K562 (cell line): ENCODE measurements at regions not wholly inside any gene's neighbourhood (a gene's known extent, or its start where the extent isn't known, plus 50 kb on each side); places are given as distances from the start of the nearest gene placed in this dataset.

Source experiments
- ATAC-seq: fragments of 200-7000 bp; cut with Tn5 transposase; 3 replicates; pipeline ENCODE4 v1.9.1; 2020; ENCODE audit warnings: moderate library complexity
- BruUV-seq: library from RNA; stranded (reverse); fragments of 400-500 nt; replicated peaks from 2 replicates; lab custom pipeline; 2021; lab: Mats Ljungman, UMichigan
- CTCF ChIA-PET: fragments of 300-600 bp; formaldehyde crosslinking; extraction: SDS; loops from one replicate; lab custom pipeline; 2021; ENCODE audit warnings: low intra/inter-chr PET ratio; lab: Yijun Ruan, JAX
- POLR2A ChIA-PET: fragments of 300-600, 350-650 bp; sonication (Branson Sonifier 250); formaldehyde crosslinking; extraction: SDS; loops from one replicate; lab custom pipeline; 2021; ENCODE audit warnings: antibody characterized with exemption, inconsistent platforms; lab: Yijun Ruan, JAX
- DNase-seq, 4 experiments: peaks; one replicate each; pipeline versions ENCODE4 v3.0.0 to v3.0.0-alpha.2; 2011 to 2018; ENCODE audit warnings: low spot score in 3 of 4, mixed read lengths in 3 of 4; ENCODE audit errors: extremely low read depth in 1 of 4
- FAIRE-seq: peaks from 2 replicates; lab custom pipeline; 2011; peaks lifted over from hg19 to GRCh38; lab: Jason Lieb, UNC
- H2AFZ ChIP-seq: 2 replicates; pipeline ENCODE4 v1.6.0; 2011; ENCODE audit warnings: low read depth, low read length, control low read depth, inconsistent platforms
- H3K27ac ChIP-seq: fragments of 200-600 bp; 3 replicates; pipeline ENCODE4 v1.8.0; 2011; ENCODE audit warnings: low read depth, mild to moderate bottlenecking, control low read depth, inconsistent platforms, low read length, moderate library complexity, mixed read lengths; ENCODE audit errors: extremely low read depth
- H3K27me3 ChIP-seq, 2 experiments: fragments of 300-600 bp in 1 of 2; 2 replicates in 1 of 2; 3 replicates in 1 of 2; pipeline versions ENCODE4 v1.6.0 to v1.8.0; 2011; ENCODE audit warnings: inconsistent platforms in 2 of 2, low read length in 2 of 2, mild to moderate bottlenecking in 1 of 2, mixed read lengths in 1 of 2, moderate library complexity in 1 of 2; ENCODE audit not compliant: control insufficient read depth in 2 of 2, insufficient read depth in 2 of 2
- H3K36me3 ChIP-seq: fragments of 300-600 bp; 3 replicates; pipeline ENCODE4 v1.8.0; 2011; ENCODE audit warnings: mild to moderate bottlenecking, low read length, inconsistent platforms; ENCODE audit not compliant: control insufficient read depth, insufficient read depth
- H3K4me1 ChIP-seq, 2 experiments: fragments of 200-600 bp in 1 of 2; replicated peaks in 1 of 2; 2 replicates in 1 of 2; 3 replicates in 1 of 2; pipeline versions ENCODE4 v1.5.1 to v1.8.0; 2011; ENCODE audit warnings: inconsistent platforms in 2 of 2, low read length in 2 of 2, mild to moderate bottlenecking in 1 of 2, mixed read lengths in 1 of 2, moderate library complexity in 1 of 2; ENCODE audit not compliant: control insufficient read depth in 2 of 2, insufficient read depth in 2 of 2
- H3K4me2 ChIP-seq: 2 replicates; pipeline ENCODE4 v1.6.1; 2011; ENCODE audit warnings: low read length, control low read depth, inconsistent platforms, mixed read lengths; ENCODE audit not compliant: insufficient read depth
- H3K4me3 ChIP-seq: fragments of 200-600 bp; sonication (generic), shearing (Covaris generic); 2 replicates; pipeline ENCODE4 v1.5.1; 2016; ENCODE audit warnings: control low read depth, inconsistent platforms
- H3K79me2 ChIP-seq: fragments of 200-600 bp; 3 replicates; pipeline ENCODE4 v1.8.0; 2011; ENCODE audit warnings: low read length, inconsistent platforms; ENCODE audit not compliant: control insufficient read depth, insufficient read depth
- H3K9ac ChIP-seq, 2 experiments: 2 replicates each; pipeline versions ENCODE4 v1.6.0 to v1.6.1; 2011; ENCODE audit warnings: low read depth in 2 of 2, low read length in 2 of 2, control low read depth in 1 of 2, inconsistent platforms in 1 of 2, mild to moderate bottlenecking in 1 of 2, mixed read lengths in 1 of 2; ENCODE audit not compliant: insufficient read depth in 1 of 2
- H3K9me1 ChIP-seq: one replicate; pipeline ENCODE4 v1.6.0; 2011; ENCODE audit warnings: inconsistent platforms, mild to moderate bottlenecking, low read length, moderate library complexity; ENCODE audit not compliant: control insufficient read depth, insufficient read depth
- H3K9me3 ChIP-seq: replicated peaks from 2 replicates; pipeline ENCODE4 v1.5.1; 2011; ENCODE audit warnings: low read depth, low read length, inconsistent platforms; ENCODE audit not compliant: control insufficient read depth, insufficient read depth
- H4K20me1 ChIP-seq: replicated peaks from 2 replicates; pipeline ENCODE4 v1.6.1; 2011; ENCODE audit warnings: low read length, inconsistent platforms, mixed read lengths; ENCODE audit not compliant: control insufficient read depth, insufficient read depth
- CBFA2T2 ChIP-seq: fragments of 450-650 bp; conservative IDR thresholded peaks from 2 replicates; pipeline ENCODE4 v1.6.1; 2017; ENCODE audit warnings: mild to moderate bottlenecking
- ESRRA ChIP-seq: fragments of 450-650 bp; IDR thresholded peaks from 2 replicates; pipeline ENCODE4 v1.6.1; 2014; ENCODE audit warnings: low read depth, mild to moderate bottlenecking, moderate library complexity, borderline replicate concordance
- GTF2A2 ChIP-seq: IDR thresholded peaks from 2 replicates; pipeline ENCODE4 v1.6.1; 2016; ENCODE audit warnings: mild to moderate bottlenecking, missing genetic modification characterization, missing compliant biosample characterization
- HNRNPLL ChIP-seq: fragments of 200-400 bp; formaldehyde crosslinking; IDR thresholded peaks from 2 replicates; pipeline ENCODE4 v1.6.1; 2017; ENCODE audit warnings: low read length, low read depth, mild to moderate bottlenecking; ENCODE audit not compliant: poor library complexity, severe bottlenecking
- ILF3 ChIP-seq: fragments of 450-650 bp; IDR thresholded peaks from 2 replicates; pipeline ENCODE4 v1.6.1; 2018; ENCODE audit warnings: antibody characterized with exemption, mild to moderate bottlenecking, moderate library complexity, borderline replicate concordance
- SMAD1 ChIP-seq: fragments of 150-350 bp; IDR thresholded peaks from 2 replicates; pipeline ENCODE4 v1.6.1; 2014; ENCODE audit warnings: low read length, low read depth; ENCODE audit not compliant: partially characterized antibody
- TCFL5 ChIP-seq: fragments of 250-450 bp; sonication (Bioruptor Pico); conservative IDR thresholded peaks from 2 replicates; pipeline ENCODE4 v1.6.1; 2021; ENCODE audit warnings: mild to moderate bottlenecking, moderate library complexity, matching md5 sums
- ZBTB9 ChIP-seq: fragments of 450-650 bp; formaldehyde crosslinking; IDR thresholded peaks from 2 replicates; pipeline ENCODE4 v1.4.0; 2020; ENCODE audit warnings: mild to moderate bottlenecking, moderate library complexity
- ZFX ChIP-seq: sonication (generic); formaldehyde crosslinking; IDR thresholded peaks from 2 replicates; pipeline ENCODE4 v1.8.0; 2022; ENCODE audit warnings: mild to moderate bottlenecking, missing genetic modification reagents, moderate library complexity
- ZKSCAN8 ChIP-seq: fragments of 200-800 bp; sonication (Bioruptor generic); IDR thresholded peaks from 2 replicates; pipeline ENCODE4 v1.6.1; 2016; ENCODE audit warnings: missing genetic modification characterization, missing compliant biosample characterization
- ZNF589 ChIP-seq: fragments of 200-800 bp; sonication (Bioruptor generic); IDR thresholded peaks from 2 replicates; pipeline ENCODE4 v1.6.1; 2016; ENCODE audit warnings: low read depth, missing genetic modification characterization, missing compliant biosample characterization
- ZNF644 ChIP-seq: fragments of 200-800 bp; sonication (Bioruptor generic); IDR thresholded peaks from 2 replicates; pipeline ENCODE4 v1.6.1; 2016; ENCODE audit warnings: low read depth, missing genetic modification characterization, missing compliant biosample characterization
- WGBS: fragments of 100-300 bp; shearing (Covaris generic); methylation state at CpG from one replicate; pipeline ENCODE4 v1.1.6; 2016; ENCODE audit warnings: low coverage, mixed read lengths; ENCODE audit not compliant: insufficient coverage; ENCODE audit errors: missing lambda C conversion rate; 5-methylcytosine and 5-hydroxymethylcytosine counted together
- in situ Hi-C: fragments of 300-500 bp; cut with MboI; formaldehyde crosslinking; loops from 4 replicates; pipeline ENCODE4 v1.15.0; 2018; ENCODE audit warnings: inconsistent platforms, mixed read lengths
- intact Hi-C: fragments of 100-400 bp; cut with micrococcal nuclease; formaldehyde crosslinking; loops from 2 replicates; pipeline ENCODE4 v1.14.2; 2022

DNA sequence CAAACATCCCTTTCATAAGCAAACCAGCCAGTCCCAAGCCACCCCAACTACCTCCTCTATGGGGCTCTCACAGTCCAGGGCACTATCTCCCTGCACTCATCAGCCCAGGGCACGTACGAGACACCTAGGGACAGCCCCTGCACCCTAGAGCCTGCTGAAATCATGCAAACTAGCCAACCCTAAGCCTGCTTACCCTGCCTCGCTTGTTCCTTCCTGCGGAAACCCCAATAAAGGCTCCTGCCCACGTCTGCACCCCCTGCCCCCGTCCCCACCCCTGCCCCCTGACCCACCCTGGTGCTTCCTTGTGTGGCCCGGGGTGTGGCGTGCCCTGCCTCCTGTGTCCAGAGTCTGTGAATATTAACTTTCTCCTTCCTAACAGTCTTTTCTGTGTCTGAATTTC lies 135.9 kb downstream of the GADD45G start:
- H3K9me3 ChIP-seq = no peaks in the 10 kb centered on the region
- H3K9me1 ChIP-seq = no peaks in the 10 kb centered on the region
- in situ Hi-C loops = no loop called here
- no peaks in the 10 kb centered on the region for H3K79me2 ChIP-seq
- FAIRE-seq (no peak), ATAC-seq (no peak), DNase-seq (no peak)
- H4K20me1 ChIP-seq = no peaks in the 10 kb centered on the region
- H3K27me3 ChIP-seq = no peaks in the 10 kb centered on the region
- H3K4me2 ChIP-seq = no peak overlapping the region
- H3K36me3 ChIP-seq = no peaks in the 10 kb centered on the region
- intact Hi-C loops = no loop called here
- TF ChIP-seq ZFX (CRISPR knock-in tag) (no peak), ZKSCAN8 (CRISPR knock-in tag) (no peak), GTF2A2 (tag) (no peak), ZBTB9 (no peak), ESRRA (no peak), ZNF589 (CRISPR knock-in tag) (no peak), ZNF644 (tag) (no peak), TCFL5 (CRISPR knock-in tag) (no peak), CBFA2T2 (no peak), SMAD1 (no peak), ILF3 (no peak), HNRNPLL (no peak)
- no TSS peak for BruUV-seq
- H3K4me1 ChIP-seq = no peaks in the 10 kb centered on the region
- no peak overlapping the region for H3K9ac ChIP-seq
- no peak overlapping the region for H2AFZ ChIP-seq
- ChIA-PET CTCF (no interaction called here), POLR2A (interaction anchor here (1.0 kb wide), 1 partner anchor 147 kb away, joined by 3 read pairs; no protein-coding TSS in a partner anchor)
- H3K4me3 ChIP-seq = no peak overlapping the region
- no peak overlapping the region for H3K27ac ChIP-seq
- 7% methylated on average over 3 of the region's 8 CpGs for WGBS
